Inflammatory macrophage (primary cell): ENCODE measurements at regions not wholly inside any gene's neighbourhood (a gene's known extent, or its start where the extent isn't known, plus 50 kb on each side); places are given as distances from the start of the nearest gene placed in this dataset.

ENCODE experiments used
- DNase-seq, 2 donors: peaks; one replicate each; pipeline ENCODE4 v3.0.0-alpha.2; 2020 to 2022

- DNase-seq, result no peak
Observed at GRCh38 chr11:119979701-119980100, 158.2 kb downstream of the TRIM29 start.

GRCh38 chr11:119978696-119979095 is 159.2 kb downstream of the TRIM29 start:
- DNase-seq, result no peak

- no peak for DNase-seq
Observed at GRCh38 chr11:119977881-119978280, 160.0 kb downstream of the TRIM29 start.

GRCh38 chr11:119977561-119977860 is 160.4 kb downstream of the TRIM29 start:
- DNase-seq, result no peak

- DNase-seq, result no peak
Observed at GRCh38 chr11:119976805-119977560, 160.9 kb downstream of the TRIM29 start.

GRCh38 chr11:119975561-119976152 is 162.3 kb downstream of the TRIM29 start:
- DNase-seq, result no peak

- no peak for DNase-seq
Observed at GRCh38 chr11:119974467-119974866, 163.4 kb downstream of the TRIM29 start.

- no peak for DNase-seq
Observed at GRCh38 chr11:119974051-119974450, 163.9 kb downstream of the TRIM29 start.

GRCh38 chr11:119972281-119972680 is 165.6 kb downstream of the TRIM29 start:
- DNase-seq, result no peak

- no peak for DNase-seq
Observed at GRCh38 chr11:119970555-119971304, 167.2 kb downstream of the TRIM29 start.

GRCh38 chr11:119964136-119965025 is 173.5 kb downstream of the TRIM29 start:
- no peak for DNase-seq

- DNase-seq, result no peak
Observed at GRCh38 chr11:119957951-119958350, 180.0 kb downstream of the TRIM29 start.

GRCh38 chr11:119952441-119952840 is 185.5 kb downstream of the TRIM29 start:
- DNase-seq, result no peak

- DNase-seq, result no peak
Observed at GRCh38 chr11:119943298-119943655, 194.6 kb downstream of the TRIM29 start.

GRCh38 chr11:119942583-119943297 is 195.2 kb downstream of the TRIM29 start:
- DNase-seq, result peak in 1 of 2 donors; percentile 13

GRCh38 chr11:119941636-119942411 is 196.1 kb downstream of the TRIM29 start:
- no peak for DNase-seq

GRCh38 chr11:119941171-119941570 is 196.7 kb downstream of the TRIM29 start:
- no peak for DNase-seq

GRCh38 chr11:119940401-119940976 is 197.4 kb downstream of the TRIM29 start:
- DNase-seq, result no peak

- no peak for DNase-seq
Observed at GRCh38 chr11:119937412-119937811, 200.5 kb downstream of the TRIM29 start.

GRCh38 chr11:119936426-119936825 is 201.5 kb downstream of the TRIM29 start:
- peak; percentile 45 to 49 for DNase-seq

- DNase-seq, result no peak
Observed at GRCh38 chr11:119935349-119935925, 202.5 kb downstream of the TRIM29 start.
